Neural crest cell (in vitro differentiated cells): ENCODE measurements at regions not wholly inside any gene's neighbourhood (a gene's known extent, or its start where the extent isn't known, plus 50 kb on each side); places are given as distances from the start of the nearest gene placed in this dataset.

Experiments
- DNase-seq: peaks from one replicate; pipeline ENCODE4 v3.0.0; 2021; ENCODE audit warnings: low read depth, mixed read lengths, low spot score
- H3K27ac Mint-ChIP-seq: one replicate; pipeline ENCODE4 v1.8.0; 2021; ENCODE audit warnings: mild to moderate bottlenecking, mixed read lengths; ENCODE audit not compliant: unreplicated experiment
- H3K27me3 Mint-ChIP-seq: 2 replicates; pipeline ENCODE4 v1.8.0; 2021; ENCODE audit warnings: low read depth, mild to moderate bottlenecking, mixed read lengths
- H3K36me3 Mint-ChIP-seq: 2 replicates; pipeline ENCODE4 v1.8.0; 2021; ENCODE audit warnings: low read depth, mild to moderate bottlenecking, mixed read lengths
- H3K4me1 Mint-ChIP-seq: 2 replicates; pipeline ENCODE4 v1.8.0; 2021; ENCODE audit warnings: mixed read lengths
- H3K4me3 Mint-ChIP-seq: one replicate; pipeline ENCODE4 v1.8.0; 2021; ENCODE audit warnings: mild to moderate bottlenecking, mixed read lengths
- H3K9me3 Mint-ChIP-seq: 2 replicates; pipeline ENCODE4 v1.8.0; 2021; ENCODE audit warnings: mixed read lengths
- CTCF ChIP-seq: fragments of 200-600 bp; sonication (generic); conservative IDR thresholded peaks from 2 replicates; pipeline ENCODE4 v1.5.0; 2021; ENCODE audit warnings: antibody characterized with exemption, mild to moderate bottlenecking

GRCh38 chr5:68480335-68480940 lies 264.9 kb downstream of the PIK3R1 start:
- no peak for TF ChIP-seq CTCF
- no peaks in the 10 kb centered on the region for H3K27me3 Mint-ChIP-seq
- no peaks in the 10 kb centered on the region for H3K9me3 Mint-ChIP-seq
- no peak overlapping the region for H3K4me3 Mint-ChIP-seq
- peaks cover 16% of the 10 kb centered on the region for H3K4me1 Mint-ChIP-seq
- H3K27ac Mint-ChIP-seq: no peak overlapping the region
- DNase-seq: no peak
- no peaks in the 10 kb centered on the region for H3K36me3 Mint-ChIP-seq

- Mint-ChIP-seq H3K36me3 (peaks cover 4% of the 10 kb centered on the region), H3K4me3 (no peak overlapping the region), H3K4me1 (peaks cover 16% of the 10 kb centered on the region), H3K27ac (no peak overlapping the region), H3K27me3 (no peaks in the 10 kb centered on the region), H3K9me3 (peaks cover 5% of the 10 kb centered on the region)
- DNase-seq: no peak
- no peak for TF ChIP-seq CTCF
Observed at GRCh38 chr5:68482199-68482598, 266.6 kb downstream of the PIK3R1 start.

- peaks cover 6% of the 10 kb centered on the region for H3K4me1 Mint-ChIP-seq
- no peak overlapping the region for H3K27ac Mint-ChIP-seq
- TF ChIP-seq CTCF: no peak
- no peak for DNase-seq
- no peaks in the 10 kb centered on the region for H3K27me3 Mint-ChIP-seq
- peaks cover 8% of the 10 kb centered on the region for H3K9me3 Mint-ChIP-seq
- H3K4me3 Mint-ChIP-seq: no peak overlapping the region
- peaks cover 8% of the 10 kb centered on the region for H3K36me3 Mint-ChIP-seq
Observed at GRCh38 chr5:68484307-68485068, 268.9 kb downstream of the PIK3R1 start.

- Mint-ChIP-seq H3K4me1 (no peaks in the 10 kb centered on the region), H3K27me3 (no peaks in the 10 kb centered on the region), H3K9me3 (peaks cover 11% of the 10 kb centered on the region), H3K36me3 (peaks cover 8% of the 10 kb centered on the region), H3K4me3 (no peak overlapping the region), H3K27ac (no peak overlapping the region)
- DNase-seq: no peak
- TF ChIP-seq CTCF: no peak
Observed at GRCh38 chr5:68489556-68489955, 274.0 kb downstream of the PIK3R1 start.

GRCh38 chr5:68490406-68490805 lies 274.9 kb downstream of the PIK3R1 start:
- no peak overlapping the region for H3K27ac Mint-ChIP-seq
- H3K4me1 Mint-ChIP-seq: no peaks in the 10 kb centered on the region
- no peaks in the 10 kb centered on the region for H3K27me3 Mint-ChIP-seq
- peaks cover 9% of the 10 kb centered on the region for H3K36me3 Mint-ChIP-seq
- no peak for TF ChIP-seq CTCF
- no peak overlapping the region for H3K4me3 Mint-ChIP-seq
- DNase-seq: no peak
- peaks cover 11% of the 10 kb centered on the region for H3K9me3 Mint-ChIP-seq
